NCI-H1105 (cell line): ENCODE measurements at regions not wholly inside any gene's neighbourhood (a gene's known extent, or its start where the extent isn't known, plus 50 kb on each side); places are given as distances from the start of the nearest gene placed in this dataset.

Experiments used
- DNase-seq: peaks from one replicate; lab custom pipeline; 2025; lab: John Stamatoyannopoulos, UW

- no peak for DNase-seq
These were observed 133.8 kb downstream of the TMEM38B start for GRCh38 chr9:105828171-105828570.

DNA sequence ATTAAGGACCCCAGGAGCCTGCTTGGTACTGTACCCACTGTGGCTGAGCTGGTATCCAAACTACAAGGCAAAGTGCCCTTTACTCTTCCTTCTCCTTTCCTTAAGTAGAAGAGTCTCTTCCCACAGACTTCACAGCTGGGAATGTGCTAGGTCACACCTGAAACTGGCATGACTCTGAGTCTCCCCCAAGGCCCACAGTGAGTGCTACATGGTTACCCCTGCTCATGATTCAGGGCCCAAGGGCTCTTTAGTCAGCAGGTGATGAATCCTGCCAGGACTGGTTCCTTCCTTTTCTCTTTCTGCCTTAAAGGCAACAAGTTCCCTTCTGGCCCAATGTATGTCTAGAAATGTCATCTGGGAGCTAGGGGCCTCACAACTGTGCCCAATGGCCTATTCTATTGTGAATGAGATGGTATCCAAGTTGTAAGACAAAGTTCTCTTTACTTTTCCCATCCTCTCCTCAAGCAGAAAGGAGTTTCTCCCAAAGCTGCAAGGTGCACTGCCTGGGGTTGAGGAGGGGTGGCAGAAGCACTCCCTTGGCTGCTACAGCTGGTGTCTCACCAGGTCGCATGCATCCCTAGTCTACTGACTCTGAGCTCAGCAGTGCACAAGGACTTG is 134.4 kb downstream of the TMEM38B start:
- DNase-seq, result no peak

- no peak for DNase-seq
These were observed 136.1 kb downstream of the TMEM38B start for GRCh38 chr9:105830461-105830860.

- no peak for DNase-seq
These were observed 137.9 kb downstream of the TMEM38B start for GRCh38 chr9:105832096-105832710.

DNA sequence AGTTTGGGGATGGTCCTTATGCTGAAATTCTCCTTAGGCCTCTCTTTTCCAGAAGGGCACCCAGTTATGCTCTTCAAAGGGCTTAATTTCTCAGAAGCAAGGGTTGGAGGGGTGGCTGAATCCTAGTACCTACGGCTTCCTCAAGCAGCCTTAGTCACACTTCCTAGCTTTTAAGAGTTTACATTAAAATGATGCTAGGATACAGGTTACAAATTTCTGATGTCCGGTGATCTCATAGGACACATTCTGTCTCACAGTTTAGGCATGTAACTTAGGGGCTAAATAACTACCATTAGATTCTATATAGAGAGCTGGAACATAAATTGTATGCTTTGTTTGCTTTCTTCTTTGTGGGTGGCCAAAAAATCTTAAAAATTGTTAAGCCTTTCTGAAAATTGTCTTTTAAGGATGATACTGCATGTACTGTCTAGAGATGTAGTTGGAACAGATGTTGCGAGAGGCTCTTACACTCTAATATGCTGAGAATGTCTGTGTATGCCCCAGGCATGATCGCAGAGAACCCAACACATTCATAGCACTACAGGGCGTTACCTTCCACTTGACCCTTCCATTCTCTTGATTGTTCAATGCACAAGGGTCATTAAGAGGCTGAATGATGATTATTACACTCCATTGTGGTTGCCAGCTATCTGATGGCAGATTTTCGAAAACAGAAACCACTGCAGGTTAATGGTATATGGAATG is 139.1 kb downstream of the TMEM38B start:
- no peak for DNase-seq

GRCh38 chr9:105834404-105834803 is 140.1 kb downstream of the TMEM38B start:
- DNase-seq, result no peak

GRCh38 chr9:105835721-105836120 is 141.4 kb downstream of the TMEM38B start:
- peak; percentile 64 for DNase-seq

DNA sequence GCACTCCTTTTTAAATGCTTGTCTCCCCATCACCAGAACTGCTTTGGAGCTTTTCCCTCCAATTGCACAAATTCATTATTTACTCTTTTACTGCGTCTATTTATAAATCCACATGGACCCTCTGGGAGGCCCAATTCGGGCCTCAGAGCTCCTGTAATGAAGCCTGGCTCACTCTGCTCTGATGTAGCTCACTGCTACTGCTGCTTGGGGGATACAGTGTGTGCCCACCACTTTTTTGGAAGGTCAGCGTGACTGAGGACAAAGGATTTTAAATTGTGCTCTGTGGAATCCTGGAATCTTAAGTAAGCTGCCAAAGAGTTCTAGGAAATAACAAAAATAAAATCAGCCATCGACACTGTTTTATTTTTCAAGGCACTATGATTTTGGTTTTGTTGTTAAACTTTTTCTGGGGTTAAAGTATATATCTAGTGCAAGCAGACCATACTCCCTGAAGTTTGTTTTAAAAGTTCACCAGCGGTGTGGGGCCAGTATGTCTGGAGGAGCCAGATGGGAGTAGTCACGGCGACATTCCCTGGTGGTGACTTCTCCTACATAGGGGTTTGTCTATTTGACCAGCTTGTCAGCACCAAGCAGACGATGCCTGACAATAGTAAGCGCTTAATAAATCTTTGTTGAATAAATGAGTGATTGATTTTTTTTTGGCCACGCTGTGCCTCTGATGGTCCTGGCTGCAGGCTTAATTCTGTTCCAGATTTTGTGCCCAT is 142.8 kb downstream of the TMEM38B start:
- no peak for DNase-seq

DNA sequence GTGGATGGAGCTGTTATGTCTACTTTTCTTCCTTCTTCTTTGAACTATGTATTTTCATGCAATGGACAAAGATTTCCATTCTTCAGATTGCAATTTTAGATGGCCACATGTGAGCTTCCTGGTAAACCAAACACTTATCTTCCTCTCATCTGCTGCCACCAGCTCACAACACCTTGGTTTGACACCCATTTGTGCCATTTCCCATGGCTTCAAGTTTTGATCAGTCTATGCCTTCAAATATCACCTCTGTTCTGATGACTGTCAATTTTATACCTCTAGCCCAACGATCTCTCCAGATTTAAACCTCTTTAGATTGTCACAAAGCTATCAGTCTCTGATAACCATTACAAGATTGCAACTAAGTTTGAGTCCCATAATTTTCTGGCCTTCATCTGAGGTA is 147.2 kb downstream of the TMEM38B start:
- DNase-seq, result no peak

DNA sequence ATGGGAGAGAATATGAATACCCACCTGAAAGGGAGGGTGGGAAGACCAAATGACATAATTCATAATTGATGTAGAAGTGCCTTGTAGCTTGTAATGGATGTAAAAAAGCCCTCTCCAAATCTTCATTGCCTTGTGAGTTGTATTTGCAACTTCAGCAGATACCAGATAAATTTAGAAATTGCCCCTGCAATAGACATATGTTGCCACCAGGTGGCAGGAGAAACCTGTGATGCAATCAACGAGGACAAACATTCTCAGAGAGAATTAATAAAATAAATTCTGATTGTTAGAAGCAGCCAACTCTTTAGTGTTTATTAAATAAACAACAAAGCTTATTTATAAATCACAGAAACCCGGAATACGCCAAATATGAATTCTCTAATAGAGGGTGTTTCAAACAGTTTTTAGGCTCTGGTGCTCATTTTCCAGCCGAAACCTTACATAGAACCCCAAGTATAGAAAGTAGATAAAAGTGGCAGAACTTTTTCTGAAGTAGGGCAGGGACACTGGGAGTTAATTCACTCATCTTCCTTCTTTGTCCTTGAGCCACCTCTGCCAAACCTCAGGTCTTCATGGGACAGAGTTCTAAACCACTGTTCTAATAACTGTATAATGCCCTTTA is 147.8 kb downstream of the TMEM38B start:
- DNase-seq, result peak; percentile 18

DNA sequence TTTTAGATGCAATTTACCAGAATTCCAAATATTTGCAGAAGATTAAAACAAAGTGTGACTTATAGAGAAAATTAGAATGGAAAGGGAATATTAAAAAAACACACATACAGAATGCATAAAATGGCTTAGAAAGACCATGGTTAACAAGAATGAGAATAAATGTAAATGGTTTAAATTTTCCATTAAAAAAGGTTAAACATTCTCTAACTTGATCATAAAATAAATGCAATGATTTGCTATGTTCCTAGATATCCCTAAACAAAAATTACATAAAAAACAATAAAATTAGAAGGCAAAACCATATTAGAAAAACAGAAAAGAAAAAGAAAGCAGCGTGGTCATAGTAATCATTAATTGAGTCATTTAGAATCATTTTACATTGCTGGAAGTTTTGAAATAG is 152.5 kb downstream of the TMEM38B start:
- no peak for DNase-seq

GRCh38 chr9:105850852-105851500 is 156.6 kb downstream of the TMEM38B start:
- DNase-seq, result no peak

DNA sequence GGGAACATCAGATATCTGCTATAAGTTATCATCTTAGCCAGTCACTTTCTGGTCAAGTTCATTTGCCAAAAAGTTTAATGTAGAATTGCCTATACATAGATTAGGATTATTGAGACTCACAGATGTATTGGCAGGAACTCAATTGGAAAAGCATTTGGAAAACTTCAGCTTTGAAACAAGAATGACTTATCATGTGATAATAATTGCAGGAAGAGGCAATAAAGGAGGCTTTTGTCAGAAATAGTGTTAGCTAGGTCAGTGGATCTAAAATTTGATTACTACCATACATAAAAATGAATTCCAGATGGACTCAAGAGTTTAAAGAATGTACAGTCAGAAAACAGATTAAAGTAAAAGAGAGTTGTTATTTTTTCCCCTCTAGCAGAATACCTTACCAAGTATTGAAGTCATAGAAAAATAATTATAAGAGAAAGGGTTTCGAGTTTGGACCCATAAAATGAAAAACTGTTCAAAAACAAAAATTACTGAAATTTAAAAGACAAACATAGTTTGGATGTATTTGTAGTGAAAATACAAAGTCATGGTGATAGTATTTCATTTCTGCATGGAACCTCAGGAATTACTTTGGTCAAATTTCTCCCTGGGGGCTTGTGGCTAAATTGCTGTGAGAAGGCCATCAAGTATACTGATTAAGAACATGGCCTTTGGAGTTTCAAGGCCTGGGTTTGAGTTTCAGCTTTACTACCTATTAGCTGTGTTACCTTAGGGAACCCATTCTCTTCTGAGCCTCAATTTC is 159.9 kb downstream of the TMEM38B start:
- DNase-seq, result no peak

DNA sequence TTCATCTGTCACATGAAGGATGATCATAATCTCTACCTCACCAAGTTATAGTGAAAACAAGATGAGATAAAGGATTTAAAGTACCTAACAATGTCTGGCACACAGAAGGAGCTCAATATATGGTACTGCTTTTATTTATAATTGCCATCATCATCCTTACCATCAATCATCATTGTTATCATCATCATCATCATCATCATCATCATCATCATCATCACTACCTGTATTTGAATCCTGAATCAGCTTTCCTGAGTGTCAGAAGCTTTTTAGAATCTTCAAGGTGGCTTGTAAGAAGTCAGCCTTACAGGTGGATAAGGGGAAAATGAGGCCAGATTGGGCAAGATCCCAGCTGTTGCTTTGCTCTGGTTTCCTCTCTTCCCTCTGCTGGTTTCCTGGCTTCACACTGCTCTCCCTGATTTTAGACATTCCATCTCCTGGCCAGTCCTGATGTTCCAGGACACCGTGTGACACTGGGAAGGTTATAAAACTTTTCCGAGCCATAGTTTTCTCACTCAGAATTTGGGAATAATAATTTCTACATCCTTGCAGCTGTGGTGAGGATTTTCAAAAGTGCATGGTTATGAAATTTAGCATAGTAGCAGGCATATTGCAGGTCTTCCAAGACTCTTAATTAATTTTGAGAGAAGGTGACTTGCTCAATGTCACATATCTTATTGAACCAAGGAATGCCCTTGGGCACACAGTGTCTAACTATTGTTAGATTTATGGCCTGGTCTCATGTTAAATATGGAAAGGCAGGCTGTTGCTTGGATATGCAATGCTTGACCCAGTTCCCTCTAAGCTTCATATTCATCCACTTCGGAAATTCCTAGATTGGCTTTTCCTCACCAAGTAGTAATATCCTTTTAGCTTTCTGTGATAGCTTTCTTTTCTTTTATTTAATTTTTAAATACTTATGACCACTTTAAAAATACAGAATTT is 160.7 kb downstream of the TMEM38B start:
- DNase-seq, result no peak

DNA sequence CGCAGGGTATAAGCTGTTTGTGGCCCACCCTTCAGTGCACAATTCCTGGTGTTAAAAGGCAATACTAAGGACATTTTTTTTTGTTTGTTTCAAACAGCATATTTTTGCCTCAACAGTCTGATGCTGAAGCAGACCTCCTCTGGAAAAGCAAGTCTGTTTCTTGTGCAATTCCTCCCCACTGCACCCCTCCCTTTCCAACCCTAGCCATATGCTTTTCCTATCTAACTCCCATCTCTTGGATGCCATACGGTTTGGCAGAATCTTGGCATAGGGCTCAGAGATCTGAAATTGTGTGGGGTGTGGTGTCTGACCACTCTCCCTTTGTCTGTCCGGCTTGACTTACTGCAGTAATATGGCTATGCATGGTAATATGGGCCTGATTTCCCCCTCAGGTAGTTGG is 161.6 kb downstream of the TMEM38B start:
- DNase-seq, result no peak

DNA sequence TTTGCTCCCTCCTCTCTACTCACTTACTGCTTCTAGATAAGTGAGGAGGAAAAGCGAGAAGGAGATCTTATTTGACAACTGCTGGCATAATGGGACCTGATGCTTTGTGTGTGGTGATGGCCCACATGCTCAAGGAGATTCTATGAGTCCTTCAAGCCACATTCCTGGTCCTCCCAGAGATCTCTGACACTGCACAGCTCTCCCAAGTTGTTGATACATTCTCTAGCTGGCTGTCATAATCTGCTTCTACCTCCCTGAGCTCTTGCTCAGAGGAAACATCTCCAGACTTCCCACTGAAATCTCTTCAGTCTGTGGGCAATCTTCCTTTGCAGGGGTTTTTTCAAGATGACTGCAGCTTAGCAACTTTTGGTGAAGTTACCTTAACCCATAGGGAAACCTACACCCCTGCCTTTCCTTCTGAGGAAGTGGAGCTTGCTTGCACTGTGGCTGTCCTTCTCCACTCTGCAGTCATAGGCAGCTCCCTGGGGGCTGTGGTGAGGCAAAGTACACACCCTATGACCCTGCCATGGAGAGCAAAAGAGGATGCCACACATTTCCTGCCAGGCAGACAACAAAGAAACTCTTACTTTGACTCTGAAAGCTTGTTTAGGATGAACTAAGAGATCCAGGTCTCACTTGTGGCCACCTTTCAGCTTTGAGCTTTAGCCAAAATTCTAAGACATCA is 163.8 kb downstream of the TMEM38B start:
- no peak for DNase-seq

DNA sequence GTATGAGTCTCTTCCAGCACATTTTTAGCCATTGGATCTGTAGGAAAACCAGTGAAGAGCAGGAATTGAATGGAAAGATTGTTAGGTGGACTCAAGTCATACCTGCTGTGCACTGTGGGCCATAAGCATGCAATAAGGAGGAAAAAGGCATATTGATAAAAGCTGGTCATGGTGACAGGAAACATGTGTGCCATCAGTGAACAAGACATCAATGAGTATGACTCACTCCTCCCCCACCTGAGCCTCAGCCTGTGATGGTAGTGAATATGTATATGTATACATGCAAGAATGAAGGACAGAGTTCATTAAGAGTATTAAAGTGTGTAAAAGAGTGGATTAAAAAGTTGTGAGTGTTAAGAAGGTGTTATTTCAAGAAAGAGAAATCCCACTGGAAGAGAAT is 164.5 kb downstream of the TMEM38B start:
- DNase-seq, result no peak

GRCh38 chr9:105859428-105860091 is 165.2 kb downstream of the TMEM38B start:
- no peak for DNase-seq

DNA sequence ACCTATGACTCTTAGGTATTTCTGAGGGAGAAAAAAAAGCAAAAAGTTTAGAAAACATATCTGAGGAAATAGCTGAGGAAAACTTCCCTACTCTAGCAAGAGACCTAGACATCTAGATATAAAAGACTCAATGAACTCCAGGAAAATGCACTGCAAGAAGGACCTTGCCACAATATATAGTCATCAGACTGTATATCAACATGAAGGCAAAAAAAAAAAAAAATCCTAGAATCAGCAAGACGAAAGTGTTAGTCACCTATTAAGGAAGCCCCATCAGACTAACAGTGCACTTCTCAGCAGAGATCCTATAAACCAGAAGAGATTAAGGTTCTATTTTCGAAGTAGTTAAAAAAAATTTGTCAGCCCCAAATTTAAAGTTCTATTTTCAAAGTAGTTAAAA is 166.2 kb downstream of the TMEM38B start:
- no peak for DNase-seq
